ENCODE measurements at regions not wholly inside any gene's neighbourhood (a gene's known extent, or its start where the extent isn't known, plus 50 kb on each side); places are given as distances from the start of the nearest gene placed in this dataset.

GRCh38 chr21:16624479-16625118, 888.2 kb upstream of the CXADR start:
- TF ChIP-seq POU2F2 (IDR thresholded peaks at IDR 0.05; ENCODE audit: low read depth, low read length) (no peak), POLR2A (IDR thresholded peaks at IDR 0.05; ENCODE audit: low read depth, low read length) (no peak)
